Large intestine (tissue), 3 donors: ENCODE measurements at regions not wholly inside any gene's neighbourhood (a gene's known extent, or its start where the extent isn't known, plus 50 kb on each side); places are given as distances from the start of the nearest gene placed in this dataset.

ENCODE experiments used
- DNase-seq, 2 donors: peaks; one replicate each; pipeline versions ENCODE4 v3.0.0 to v3.0.0-alpha.2; 2013
- H3K27ac ChIP-seq: one replicate; pipeline ENCODE4 v1.5.1; 2013; ENCODE audit warnings: low read length
- H3K27me3 ChIP-seq: 2 replicates; pipeline ENCODE4 v1.6.1; 2013; ENCODE audit warnings: low read length; ENCODE audit not compliant: control insufficient read depth, insufficient read depth
- H3K36me3 ChIP-seq: 2 replicates; pipeline ENCODE4 v1.6.1; 2013; ENCODE audit warnings: low read length; ENCODE audit not compliant: control insufficient read depth, insufficient read depth
- H3K4me1 ChIP-seq: one replicate; pipeline ENCODE4 v1.6.1; 2013; ENCODE audit warnings: low read length; ENCODE audit not compliant: control insufficient read depth, insufficient read depth
- H3K4me3 ChIP-seq: one replicate; pipeline ENCODE4 v1.5.1; 2013; ENCODE audit warnings: low read length
- H3K9me3 ChIP-seq: one replicate; pipeline ENCODE4 v1.6.1; 2013; ENCODE audit warnings: mild to moderate bottlenecking, low read depth, low read length, moderate library complexity; ENCODE audit not compliant: control insufficient read depth
- WGBS: methylation state at CpG from one replicate; pipeline ENCODE4 v1.1.5; 2013; ENCODE audit warnings: low lambda C conversion rate; ENCODE audit not compliant: insufficient coverage; 5-methylcytosine and 5-hydroxymethylcytosine counted together

DNA sequence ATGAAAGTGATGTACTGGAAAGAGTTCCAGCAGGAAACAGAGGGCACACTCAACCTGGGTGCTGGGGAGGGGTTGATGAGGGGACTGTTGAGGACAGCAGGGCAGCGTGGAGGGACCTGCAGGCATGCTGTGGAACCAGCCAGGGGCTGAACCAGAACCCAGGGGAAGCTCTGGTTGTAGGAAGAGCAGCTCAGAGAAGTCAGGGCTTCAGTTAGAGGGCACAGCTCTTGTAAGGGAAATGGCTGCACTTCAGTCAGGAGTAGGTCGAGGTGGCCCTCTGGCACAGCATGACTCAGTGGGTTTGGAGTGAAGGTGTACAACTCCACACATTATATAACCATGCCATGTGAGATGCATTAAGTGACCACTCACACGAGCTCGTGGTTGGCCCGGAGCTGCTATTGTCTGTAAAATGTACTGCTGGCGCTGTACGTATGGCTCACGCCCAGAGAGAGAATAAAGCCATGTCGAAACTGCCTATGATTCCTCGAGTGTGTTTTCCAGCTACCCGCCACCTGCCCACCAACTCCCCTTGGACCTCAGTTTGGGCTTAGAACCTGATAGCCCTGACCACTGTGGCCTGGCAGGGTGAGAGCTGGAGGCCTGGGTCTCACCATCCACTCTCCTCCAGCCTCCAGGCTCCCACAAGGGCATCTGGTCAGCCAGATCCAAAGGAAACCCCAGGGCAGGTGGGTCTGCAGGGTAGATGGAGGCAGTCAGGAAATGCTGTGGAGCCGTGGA lies 136.5 kb upstream of the HS6ST1 start:
- no CpG with 5 or more reads among the region's 12 CpGs for WGBS
- DNase-seq, result no peak
- Histone ChIP-seq H3K36me3 (no peaks in the 10 kb centered on the region), H3K9me3 (no peaks in the 10 kb centered on the region), H3K4me3 (no peak overlapping the region), H3K27me3 (peaks cover 6% of the 10 kb centered on the region), H3K27ac (no peak overlapping the region), H3K4me1 (no peaks in the 10 kb centered on the region)

DNA sequence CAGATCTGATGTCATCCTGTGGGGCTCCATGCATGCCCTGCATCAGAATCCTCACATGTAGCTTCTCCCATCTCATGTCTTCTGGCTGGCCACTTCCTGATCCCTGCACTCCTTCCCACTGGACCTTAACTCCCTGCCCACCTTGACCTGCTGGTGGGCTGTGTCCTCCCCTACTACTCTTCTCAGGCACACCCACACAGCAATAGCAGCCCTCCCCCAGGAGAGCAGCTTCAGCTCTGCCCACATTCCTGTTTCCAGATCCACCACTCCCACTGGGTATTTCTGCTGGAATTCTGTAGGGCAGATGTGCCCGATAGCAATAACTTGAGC lies 137.0 kb upstream of the HS6ST1 start:
- peaks cover 6% of the 10 kb centered on the region for H3K27me3 ChIP-seq
- no peak overlapping the region for H3K4me3 ChIP-seq
- H3K27ac ChIP-seq, result no peak overlapping the region
- H3K4me1 ChIP-seq, result no peaks in the 10 kb centered on the region
- DNase-seq, result no peak
- WGBS, result no CpG with 5 or more reads among the region's 1 CpG
- no peaks in the 10 kb centered on the region for H3K9me3 ChIP-seq
- H3K36me3 ChIP-seq, result no peaks in the 10 kb centered on the region

DNA sequence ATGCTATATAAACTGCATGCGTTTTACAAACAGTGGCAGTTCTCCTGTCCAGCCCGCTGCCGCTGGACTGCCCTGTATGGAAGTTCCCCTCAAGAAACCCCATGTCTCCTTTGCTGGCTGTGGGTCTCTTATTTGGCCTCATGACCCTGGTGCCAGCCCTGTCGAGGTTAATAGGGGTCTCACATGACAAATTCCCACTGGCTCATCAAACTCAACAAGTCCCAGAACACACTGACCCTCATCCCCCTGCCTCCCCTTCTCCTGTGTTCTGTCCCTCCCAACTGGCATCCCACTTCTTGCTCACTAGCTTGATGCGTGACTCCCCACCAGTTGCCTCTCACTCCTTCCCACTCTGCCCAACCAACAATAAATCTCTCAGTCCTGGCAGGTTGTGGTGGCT lies 137.6 kb upstream of the HS6ST1 start:
- Histone ChIP-seq H3K4me1 (no peaks in the 10 kb centered on the region), H3K4me3 (no peak overlapping the region), H3K27ac (no peak overlapping the region), H3K36me3 (no peaks in the 10 kb centered on the region), H3K9me3 (no peaks in the 10 kb centered on the region), H3K27me3 (peaks cover 6% of the 10 kb centered on the region)
- no peak for DNase-seq
- 40% methylated on average over 1 of the region's 5 CpGs for WGBS

DNA sequence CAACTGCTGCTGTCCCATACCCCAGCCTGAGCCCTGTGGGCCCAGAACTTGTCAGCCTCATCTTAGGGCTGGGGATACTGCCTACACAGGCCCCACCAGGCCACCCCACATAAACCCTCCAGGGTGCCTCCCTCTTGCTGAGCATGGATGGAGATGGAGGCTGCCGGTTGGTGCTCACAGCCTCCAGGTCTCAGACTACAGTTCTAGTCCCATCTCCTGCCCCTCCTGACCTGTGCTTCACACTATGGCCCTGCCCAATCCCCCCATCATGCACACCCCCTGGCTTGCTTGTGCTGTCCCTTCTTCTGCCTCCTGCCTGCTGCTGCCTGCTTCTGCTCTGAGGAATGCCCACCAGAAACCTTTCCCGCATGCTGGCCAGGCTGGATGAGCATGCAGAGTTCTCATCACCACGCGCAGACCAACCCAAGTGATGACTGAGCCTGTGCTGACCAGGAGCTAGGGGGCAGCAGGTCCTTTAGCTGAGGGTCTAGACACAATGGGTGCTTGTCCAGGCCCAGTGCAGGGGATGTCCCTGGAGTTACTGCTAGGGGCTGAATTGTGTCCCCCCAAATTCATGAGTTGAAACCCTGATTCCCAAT lies 138.4 kb upstream of the HS6ST1 start:
- no peaks in the 10 kb centered on the region for H3K4me1 ChIP-seq
- H3K4me3 ChIP-seq, result no peak overlapping the region
- H3K27ac ChIP-seq, result no peak overlapping the region
- no peaks in the 10 kb centered on the region for H3K9me3 ChIP-seq
- DNase-seq, result no peak
- no peaks in the 10 kb centered on the region for H3K36me3 ChIP-seq
- WGBS, result no CpG with 5 or more reads among the region's 4 CpGs
- peaks cover 2% of the 10 kb centered on the region for H3K27me3 ChIP-seq

DNA sequence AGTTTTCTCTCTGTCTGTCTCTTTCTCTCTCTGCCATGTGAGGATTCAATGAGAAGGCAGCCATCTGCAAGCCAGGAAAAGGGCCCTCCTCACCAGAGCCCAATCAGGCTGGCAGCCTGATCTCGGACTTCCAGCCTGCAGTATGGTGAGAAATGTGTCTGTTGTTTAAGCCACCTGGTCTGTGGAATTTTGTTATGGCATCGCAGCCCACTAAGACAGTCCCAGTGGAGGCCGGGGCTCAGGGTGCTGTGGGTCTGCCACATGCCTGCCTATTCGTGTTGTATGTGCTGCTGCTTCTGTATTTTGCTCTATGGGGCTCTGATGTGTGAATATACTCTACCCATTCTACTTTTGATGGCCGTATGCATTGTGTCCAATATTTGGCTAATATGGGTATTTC lies 139.0 kb upstream of the HS6ST1 start:
- no CpG with 5 or more reads among the region's 5 CpGs for WGBS
- no peak for DNase-seq

DNA sequence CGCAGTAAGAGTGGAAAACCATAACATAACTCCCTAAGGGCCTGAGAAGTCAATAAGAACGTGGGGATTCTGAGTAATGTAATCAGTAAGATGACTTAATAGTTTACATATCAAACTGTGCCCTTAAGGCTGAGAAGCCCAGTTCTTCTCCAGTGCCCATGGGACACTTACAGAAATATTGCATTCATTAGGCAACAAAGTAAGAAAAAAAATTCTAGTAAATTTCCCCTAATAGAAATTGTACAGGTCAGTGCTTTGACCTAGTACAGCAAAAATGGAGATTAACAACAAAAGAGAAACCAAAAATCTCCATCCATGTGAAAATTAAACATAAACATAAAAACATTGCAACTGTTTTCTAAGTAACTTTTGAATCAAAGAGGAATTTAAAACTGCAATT lies 139.8 kb upstream of the HS6ST1 start:
- Histone ChIP-seq H3K9me3 (no peaks in the 10 kb centered on the region), H3K36me3 (no peaks in the 10 kb centered on the region), H3K4me3 (no peak overlapping the region), H3K4me1 (no peaks in the 10 kb centered on the region), H3K27me3 (no peaks in the 10 kb centered on the region), H3K27ac (no peak overlapping the region)
- 33% methylated on average over 1 of the region's 2 CpGs for WGBS
- no peak for DNase-seq

More for the DNA sequence above, 139.0 kb upstream of the HS6ST1 start:
- Histone ChIP-seq H3K27ac (no peak overlapping the region), H3K4me3 (no peak overlapping the region), H3K4me1 (no peaks in the 10 kb centered on the region), H3K27me3 (no peaks in the 10 kb centered on the region), H3K36me3 (no peaks in the 10 kb centered on the region), H3K9me3 (no peaks in the 10 kb centered on the region)

DNA sequence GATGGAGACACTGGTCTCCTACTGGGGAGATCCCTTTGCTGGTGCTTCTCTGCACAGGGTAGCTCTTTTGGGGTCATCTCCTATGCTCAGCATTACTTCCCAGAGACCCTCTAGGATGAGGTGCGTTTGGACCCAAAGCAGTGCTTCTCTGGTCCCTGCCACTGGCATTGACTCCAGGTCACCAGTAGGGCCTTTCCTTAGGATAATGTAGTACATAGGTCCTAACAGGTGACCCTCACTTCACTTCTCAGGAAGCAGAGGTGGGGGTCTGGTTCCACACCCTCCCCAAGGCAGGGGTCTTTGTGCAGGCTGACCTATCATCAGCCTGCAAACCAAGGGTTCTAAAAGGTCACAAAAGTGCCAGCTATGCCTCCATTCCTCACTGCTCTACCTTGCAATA lies 145.8 kb upstream of the HS6ST1 start:
- WGBS, result no CpG with 5 or more reads among the region's 1 CpG
- peaks cover 20% of the 10 kb centered on the region for H3K9me3 ChIP-seq
- H3K27ac ChIP-seq, result no peak overlapping the region
- no peak for DNase-seq
- no peak overlapping the region for H3K4me3 ChIP-seq
- H3K27me3 ChIP-seq, result no peaks in the 10 kb centered on the region
- no peaks in the 10 kb centered on the region for H3K36me3 ChIP-seq
- no peaks in the 10 kb centered on the region for H3K4me1 ChIP-seq

DNA sequence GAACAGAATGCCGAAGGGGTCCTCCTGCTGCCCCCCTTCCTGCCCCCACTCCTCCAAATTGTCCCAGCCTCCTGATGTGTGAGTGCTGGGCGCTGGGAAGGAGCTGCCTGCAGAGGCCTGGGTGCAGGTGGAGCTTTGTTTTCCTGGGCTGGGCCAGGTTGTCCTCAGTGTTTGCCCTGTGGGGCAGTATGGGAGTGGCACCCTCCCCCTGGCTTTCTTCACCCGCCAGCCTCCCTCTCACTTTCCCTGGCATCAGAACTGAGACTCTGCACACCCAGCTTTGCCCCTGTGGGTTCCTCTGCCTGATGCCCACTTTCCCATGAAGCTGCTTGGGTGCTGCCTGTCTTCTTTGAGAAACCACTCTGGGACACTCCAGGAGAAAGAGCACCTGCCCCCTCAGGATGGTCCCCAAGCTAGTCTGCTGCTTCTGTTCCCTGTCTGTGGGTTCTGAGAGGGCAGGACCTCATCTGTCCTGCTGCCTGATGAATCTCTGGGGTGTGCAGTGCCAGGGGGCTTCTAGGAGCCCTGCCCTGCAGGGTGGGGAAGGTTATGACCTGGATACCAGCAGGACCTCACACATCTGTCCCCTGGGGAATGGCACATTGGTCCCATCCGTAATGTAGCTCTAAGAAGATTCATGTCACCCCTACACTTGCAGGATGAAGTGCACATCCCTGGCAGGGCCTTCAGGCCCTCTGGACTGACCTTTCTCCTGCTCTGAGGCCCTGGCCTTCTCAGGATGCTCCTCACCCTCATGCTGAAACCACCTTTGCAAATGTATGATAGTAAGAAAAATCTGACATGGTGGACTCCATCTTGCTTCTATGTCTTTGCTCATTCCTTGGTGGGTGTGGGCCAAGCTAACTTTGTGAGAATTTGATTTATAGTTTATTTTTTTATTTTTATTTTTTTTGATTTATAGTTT lies 146.8 kb upstream of the HS6ST1 start:
- no peak for DNase-seq
- no peaks in the 10 kb centered on the region for H3K27me3 ChIP-seq

DNA sequence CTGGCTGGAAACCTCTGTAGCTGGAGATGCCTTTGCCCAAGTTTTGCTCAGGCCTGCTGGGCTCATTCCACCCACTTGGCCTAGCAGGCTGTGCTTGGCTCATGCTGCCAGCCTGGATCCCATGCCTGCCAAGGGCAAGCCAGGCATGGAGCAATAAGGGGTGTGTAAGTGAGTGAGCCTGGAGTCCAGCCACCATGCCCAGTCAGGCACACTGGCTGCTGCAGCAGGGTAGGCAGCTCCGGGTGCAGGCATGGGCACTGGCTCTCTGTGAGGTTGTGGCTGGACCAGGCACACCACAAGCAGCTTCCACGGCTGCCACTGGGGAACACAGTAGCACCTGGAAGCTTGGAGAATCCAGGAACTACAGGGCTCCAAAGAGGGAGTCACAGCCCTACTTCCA lies 147.7 kb upstream of the HS6ST1 start:
- no peak for DNase-seq
- Histone ChIP-seq H3K4me1 (no peaks in the 10 kb centered on the region), H3K9me3 (peaks cover 37% of the 10 kb centered on the region), H3K36me3 (no peaks in the 10 kb centered on the region), H3K27me3 (no peaks in the 10 kb centered on the region), H3K27ac (no peak overlapping the region), H3K4me3 (no peak overlapping the region)
- WGBS, result no CpG with 5 or more reads among the region's 2 CpGs

More for the DNA sequence above, 146.8 kb upstream of the HS6ST1 start:
- H3K27ac ChIP-seq, result no peak overlapping the region
- H3K36me3 ChIP-seq, result no peaks in the 10 kb centered on the region
- no peaks in the 10 kb centered on the region for H3K4me1 ChIP-seq
- no CpG with 5 or more reads among the region's 4 CpGs for WGBS
- peaks cover 28% of the 10 kb centered on the region for H3K9me3 ChIP-seq
- no peak overlapping the region for H3K4me3 ChIP-seq

DNA sequence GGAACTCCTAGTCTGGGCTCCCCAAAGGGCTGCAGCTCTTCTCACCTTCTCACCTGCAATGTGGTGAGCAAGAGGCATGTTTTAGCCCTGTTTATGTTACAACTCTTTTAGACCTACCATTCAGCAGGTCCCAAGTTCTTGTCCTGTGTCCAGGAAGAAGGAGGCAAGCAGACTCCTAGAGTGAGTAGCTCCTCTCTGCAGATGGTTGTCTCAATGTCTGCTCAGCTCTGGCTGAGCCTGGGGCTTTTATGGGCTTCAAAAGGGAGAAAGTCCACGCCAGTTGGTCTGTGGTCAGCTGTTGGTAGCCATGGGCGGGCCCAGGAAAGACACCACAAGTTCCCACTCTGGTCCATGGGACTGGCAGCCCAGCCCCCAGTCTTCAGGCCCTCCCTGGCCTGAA lies 148.1 kb upstream of the HS6ST1 start:
- peaks cover 40% of the 10 kb centered on the region for H3K9me3 ChIP-seq
- no peaks in the 10 kb centered on the region for H3K4me1 ChIP-seq
- H3K27ac ChIP-seq, result no peak overlapping the region
- no peak for DNase-seq
- H3K4me3 ChIP-seq, result no peak overlapping the region
- no CpG with 5 or more reads among the region's 2 CpGs for WGBS
- H3K27me3 ChIP-seq, result no peaks in the 10 kb centered on the region
- H3K36me3 ChIP-seq, result no peaks in the 10 kb centered on the region
